IMR-90 (cell line): ENCODE measurements at regions not wholly inside any gene's neighbourhood (a gene's known extent, or its start where the extent isn't known, plus 50 kb on each side); places are given as distances from the start of the nearest gene placed in this dataset.

Experiments used
- CEBPB ChIP-seq: IDR thresholded peaks from 2 replicates; pipeline ENCODE4 v1.6.1; 2012; ENCODE audit warnings: low read depth, low read length, improper control_type of control experiment
- CTCF ChIP-seq: conservative IDR thresholded peaks from 2 replicates; pipeline ENCODE4 v1.5.1; 2012; ENCODE audit warnings: mild to moderate bottlenecking, low read depth, low read length, improper control_type of control experiment
- FOS ChIP-seq: fragments of 150-350 bp; IDR thresholded peaks from 2 replicates; pipeline ENCODE4 v1.6.1; 2016; ENCODE audit warnings: low read depth, low read length
- MAFK ChIP-seq: IDR thresholded peaks from 2 replicates; pipeline ENCODE4 v1.6.1; 2012; ENCODE audit warnings: low read depth, low read length, improper control_type of control experiment
- MAZ ChIP-seq: IDR thresholded peaks from 2 replicates; pipeline ENCODE4 v1.6.1; 2012; ENCODE audit warnings: low read depth, mild to moderate bottlenecking, low read length, improper control_type of control experiment, moderate library complexity, borderline replicate concordance
- POLR2A ChIP-seq: IDR thresholded peaks from 2 replicates; pipeline ENCODE4 v1.6.1; 2012; ENCODE audit warnings: mild to moderate bottlenecking, low read depth, low read length
- RCOR1 ChIP-seq: IDR thresholded peaks from 2 replicates; pipeline ENCODE4 v1.6.1; 2012; ENCODE audit warnings: mild to moderate bottlenecking, low read length, improper control_type of control experiment; ENCODE audit not compliant: insufficient replicate concordance
- RFX5 ChIP-seq: IDR thresholded peaks from 2 replicates; pipeline ENCODE4 v1.8.0; 2012; ENCODE audit warnings: low read depth, mild to moderate bottlenecking, low read length, moderate library complexity
- SMC3 ChIP-seq: fragments of 150-350 bp; IDR thresholded peaks from 2 replicates; pipeline ENCODE4 v1.6.1; 2016; ENCODE audit warnings: low read depth, mild to moderate bottlenecking, antibody characterized with exemption, low read length, moderate library complexity
- USF2 ChIP-seq: fragments of 150-350 bp; IDR thresholded peaks from 2 replicates; pipeline ENCODE4 v1.6.1; 2017; ENCODE audit warnings: mild to moderate bottlenecking, antibody characterized with exemption, low read length, low read depth

DNA sequence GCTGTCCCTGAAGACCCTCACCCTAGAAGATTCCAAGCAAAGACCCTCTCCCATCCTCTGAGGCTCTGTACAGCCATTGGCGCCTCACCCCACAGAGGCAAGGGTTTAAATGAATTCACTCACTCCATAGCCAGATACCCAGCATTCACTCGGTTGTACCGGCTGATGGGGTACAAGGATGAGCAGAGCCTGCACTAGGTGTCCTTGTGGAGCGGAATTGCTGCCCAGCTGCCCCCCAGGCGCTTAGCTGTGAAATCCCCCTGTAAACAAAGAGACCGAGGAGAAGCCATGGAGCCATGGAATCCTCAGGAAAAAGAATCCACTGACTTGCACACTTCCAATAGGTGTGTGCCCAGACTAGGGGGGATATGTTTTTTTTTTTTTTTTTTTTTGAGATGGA lies 117.3 kb downstream of the SHANK2 start:
- TF ChIP-seq CTCF, result no peak
- TF ChIP-seq USF2, result no peak
- TF ChIP-seq RCOR1, result no peak
- TF ChIP-seq MAFK, result no peak
- TF ChIP-seq POLR2A, result no peak
- no peak for TF ChIP-seq SMC3
- no peak for TF ChIP-seq FOS
- TF ChIP-seq CEBPB, result no peak
- TF ChIP-seq RFX5, result no peak
- TF ChIP-seq MAZ, result no peak
